Central memory CD8-positive, alpha-beta T cell (primary cell): ENCODE measurements at regions not wholly inside any gene's neighbourhood (a gene's known extent, or its start where the extent isn't known, plus 50 kb on each side); places are given as distances from the start of the nearest gene placed in this dataset.

Source experiments
- ATAC-seq: fragments of 150-1000 bp; cut with Tn5 transposase; replicated peaks from 2 replicates; pipeline ENCODE4 v1.10.0; 2022; ENCODE audit warnings: mild to moderate bottlenecking, moderate FRiP score, moderate number of reproducible peaks; ENCODE audit not compliant: poor library complexity, severe bottlenecking; ENCODE audit errors: extremely low read depth
- DNase-seq, 2 donors: peaks; one replicate each; pipeline ENCODE4 v3.0.0; 2021; ENCODE audit warnings: low spot score in 2 of 2
- H3K27ac Mint-ChIP-seq: one replicate; pipeline ENCODE4 v1.8.0; 2022; ENCODE audit warnings: low read depth, mild to moderate bottlenecking, moderate library complexity, mixed read lengths
- H3K27me3 Mint-ChIP-seq: one replicate; pipeline ENCODE4 v1.8.0; 2022; ENCODE audit warnings: mixed read lengths
- H3K36me3 Mint-ChIP-seq: one replicate; pipeline ENCODE4 v1.8.0; 2022; ENCODE audit warnings: mild to moderate bottlenecking, moderate library complexity, mixed read lengths; ENCODE audit not compliant: insufficient read depth
- H3K4me1 Mint-ChIP-seq: one replicate; pipeline ENCODE4 v1.8.0; 2022; ENCODE audit warnings: mixed read lengths
- H3K4me3 Mint-ChIP-seq: one replicate; pipeline ENCODE4 v1.8.0; 2022; ENCODE audit warnings: mild to moderate bottlenecking, moderate library complexity, mixed read lengths
- H3K9me3 Mint-ChIP-seq: one replicate; pipeline ENCODE4 v1.8.0; 2022; ENCODE audit warnings: mixed read lengths

DNA sequence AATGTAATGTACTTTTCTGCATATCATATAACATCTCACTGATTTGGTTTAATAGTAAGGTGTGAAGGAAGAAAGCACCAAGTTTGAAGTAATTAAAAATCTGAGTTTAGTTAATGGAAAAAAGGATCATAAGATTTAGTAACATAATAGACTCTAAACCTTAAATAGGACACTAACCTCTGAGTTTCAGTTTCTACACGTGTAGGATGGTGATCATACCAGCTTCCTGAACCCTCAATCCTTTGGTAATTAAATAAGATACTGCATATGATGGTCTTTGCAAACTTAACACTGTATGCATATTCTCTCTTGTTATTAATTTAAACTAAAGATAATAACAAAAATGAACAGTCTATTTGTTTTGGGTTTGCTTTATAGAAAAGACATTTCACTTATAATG is 216.8 kb downstream of the NUP35 start:
- peaks cover 11% of the 10 kb centered on the region for H3K9me3 Mint-ChIP-seq
- DNase-seq, result no peak
- no peak overlapping the region for H3K4me3 Mint-ChIP-seq
- H3K27ac Mint-ChIP-seq, result no peak overlapping the region
- no peaks in the 10 kb centered on the region for H3K27me3 Mint-ChIP-seq
- no peaks in the 10 kb centered on the region for H3K4me1 Mint-ChIP-seq
- ATAC-seq, result no peak
- H3K36me3 Mint-ChIP-seq, result no peaks in the 10 kb centered on the region

DNA sequence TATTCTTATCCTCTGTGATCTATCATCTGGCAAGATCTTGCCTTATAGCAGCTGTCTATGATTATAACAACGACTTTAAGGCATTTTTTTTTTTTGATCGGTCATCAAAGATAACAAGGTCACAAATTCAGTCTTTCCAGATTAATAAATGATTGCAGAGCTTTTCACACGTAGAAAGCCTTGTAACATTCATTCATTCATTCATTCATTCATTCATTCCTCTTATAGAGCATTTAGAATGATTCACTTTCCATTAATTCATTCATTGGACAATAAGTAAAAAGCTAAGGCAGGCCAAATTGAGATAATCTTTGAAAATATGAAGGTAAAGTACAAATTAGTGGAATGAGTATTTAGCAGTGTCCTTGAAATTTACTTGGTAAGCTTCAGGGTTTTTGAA is 223.7 kb downstream of the NUP35 start:
- Mint-ChIP-seq H3K4me3 (no peak overlapping the region), H3K4me1 (no peaks in the 10 kb centered on the region), H3K36me3 (no peaks in the 10 kb centered on the region), H3K9me3 (peaks cover 11% of the 10 kb centered on the region), H3K27me3 (no peaks in the 10 kb centered on the region), H3K27ac (no peak overlapping the region)
- ATAC-seq, result no peak
- no peak for DNase-seq

DNA sequence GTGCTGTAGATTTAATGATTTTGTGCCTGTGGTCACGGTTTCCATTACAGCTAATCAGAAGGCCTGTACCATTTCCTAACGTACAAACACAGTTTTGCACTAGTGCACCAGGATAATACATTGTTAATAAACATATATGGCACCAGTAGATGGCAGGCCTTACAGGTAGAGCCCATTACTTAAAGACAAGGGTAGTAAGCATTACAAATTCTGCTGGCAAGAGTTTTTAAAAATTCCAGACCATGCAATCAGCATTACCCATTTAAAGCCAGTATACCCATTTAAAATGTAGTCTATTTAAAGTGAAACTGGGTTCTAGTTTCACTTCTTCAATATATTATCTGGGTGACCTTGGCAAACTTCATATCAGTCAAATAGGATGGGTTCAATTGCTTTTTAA is 224.2 kb downstream of the NUP35 start:
- DNase-seq, result no peak
- Mint-ChIP-seq H3K27ac (no peak overlapping the region), H3K27me3 (no peaks in the 10 kb centered on the region), H3K36me3 (no peaks in the 10 kb centered on the region), H3K4me1 (no peaks in the 10 kb centered on the region), H3K4me3 (no peak overlapping the region), H3K9me3 (peaks cover 11% of the 10 kb centered on the region)
- ATAC-seq, result no peak

DNA sequence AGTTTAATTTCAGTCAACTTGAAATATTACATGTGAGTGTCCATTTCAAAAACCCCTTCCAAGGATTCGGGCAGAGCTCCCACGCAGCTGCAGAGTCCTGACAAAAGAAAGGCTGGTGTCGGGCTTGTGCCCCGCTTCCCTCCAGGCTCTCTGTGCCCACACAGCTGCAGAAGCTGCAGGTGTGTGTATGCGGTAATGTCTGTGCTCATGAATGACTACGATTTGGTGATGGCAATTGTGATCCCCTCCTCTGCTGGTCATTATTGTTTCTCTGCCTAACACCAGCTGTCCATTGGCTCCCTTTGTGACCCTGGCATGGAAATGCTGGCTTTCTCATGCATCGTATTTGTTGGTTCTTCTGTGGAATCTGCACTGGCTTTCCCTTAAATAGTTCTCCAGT is 224.8 kb downstream of the NUP35 start:
- ATAC-seq (no peak), DNase-seq (no peak)
- no peaks in the 10 kb centered on the region for H3K36me3 Mint-ChIP-seq
- H3K4me1 Mint-ChIP-seq, result no peaks in the 10 kb centered on the region
- H3K27me3 Mint-ChIP-seq, result no peaks in the 10 kb centered on the region
- H3K27ac Mint-ChIP-seq, result no peak overlapping the region
- no peak overlapping the region for H3K4me3 Mint-ChIP-seq
- H3K9me3 Mint-ChIP-seq, result peaks cover 11% of the 10 kb centered on the region

DNA sequence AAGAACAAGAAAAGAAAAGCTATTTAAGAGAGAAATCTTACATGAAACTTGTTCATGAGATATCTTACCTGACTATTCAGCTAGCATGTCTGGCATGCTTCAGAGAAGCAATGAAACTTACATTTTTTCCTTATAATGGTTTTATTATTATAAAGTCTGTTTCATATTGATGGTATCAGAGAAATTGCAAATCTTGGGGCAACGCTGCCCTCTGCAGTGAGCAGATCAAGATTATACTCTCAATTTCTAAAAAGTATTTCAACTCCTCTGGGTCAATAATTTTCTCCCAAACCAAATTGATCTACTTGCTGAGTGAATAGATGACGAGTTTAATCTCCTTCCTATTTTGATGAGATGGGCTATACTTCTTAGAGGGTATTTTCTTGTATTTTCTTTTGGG is 235.6 kb downstream of the NUP35 start:
- Mint-ChIP-seq H3K27me3 (no peaks in the 10 kb centered on the region), H3K27ac (no peak overlapping the region), H3K4me3 (no peak overlapping the region), H3K36me3 (no peaks in the 10 kb centered on the region), H3K9me3 (no peaks in the 10 kb centered on the region), H3K4me1 (no peaks in the 10 kb centered on the region)
- DNase-seq (no peak), ATAC-seq (no peak)

DNA sequence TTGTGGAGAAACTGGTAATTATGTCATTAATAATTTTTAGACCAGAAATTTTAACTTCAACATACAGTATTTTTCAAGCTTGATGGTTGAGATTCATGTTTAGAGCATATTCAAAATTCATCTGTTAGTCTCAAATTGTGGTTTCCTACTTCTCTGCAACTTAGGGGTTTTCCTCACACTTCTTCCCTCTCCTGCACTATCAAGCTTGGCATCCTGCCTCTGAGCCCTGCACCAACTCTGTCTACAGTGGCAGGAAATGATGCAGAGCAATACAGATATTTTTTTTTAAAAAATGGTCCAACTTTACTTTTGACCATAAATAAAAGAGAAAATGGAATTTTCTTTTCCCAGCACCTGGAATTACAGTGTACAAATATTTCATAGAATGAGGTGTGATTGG is 247.3 kb downstream of the NUP35 start:
- Mint-ChIP-seq H3K36me3 (no peaks in the 10 kb centered on the region), H3K9me3 (peaks cover 21% of the 10 kb centered on the region)
- DNase-seq, result no peak

DNA sequence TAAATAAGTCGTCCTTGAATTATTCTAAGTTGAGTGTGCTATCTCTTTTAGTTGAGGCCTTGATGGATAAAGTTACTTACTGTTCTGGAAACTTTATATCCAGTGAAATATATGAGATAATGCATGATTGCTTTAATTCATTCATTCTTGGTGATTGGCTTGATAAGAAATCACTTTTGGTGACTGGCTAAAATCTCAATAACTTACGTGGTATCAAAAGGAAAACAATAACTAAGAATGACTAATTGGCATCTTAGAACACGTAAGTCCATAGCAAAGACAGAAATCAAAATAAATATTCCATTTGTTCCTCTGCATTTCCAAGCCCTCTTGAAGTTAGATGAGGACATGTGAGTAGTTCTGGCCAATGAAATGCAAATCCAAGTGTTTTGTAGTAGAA is 251.6 kb downstream of the NUP35 start:
- no peaks in the 10 kb centered on the region for H3K27me3 Mint-ChIP-seq
- no peak for ATAC-seq
- no peaks in the 10 kb centered on the region for H3K36me3 Mint-ChIP-seq
- no peak overlapping the region for H3K27ac Mint-ChIP-seq
- H3K4me3 Mint-ChIP-seq, result no peak overlapping the region
- peaks cover 6% of the 10 kb centered on the region for H3K9me3 Mint-ChIP-seq
- H3K4me1 Mint-ChIP-seq, result no peaks in the 10 kb centered on the region
- no peak for DNase-seq

More for the DNA sequence above, 247.3 kb downstream of the NUP35 start:
- no peaks in the 10 kb centered on the region for H3K4me1 Mint-ChIP-seq
- no peak for ATAC-seq
- H3K27me3 Mint-ChIP-seq, result no peaks in the 10 kb centered on the region
- no peak overlapping the region for H3K4me3 Mint-ChIP-seq
- no peak overlapping the region for H3K27ac Mint-ChIP-seq

DNA sequence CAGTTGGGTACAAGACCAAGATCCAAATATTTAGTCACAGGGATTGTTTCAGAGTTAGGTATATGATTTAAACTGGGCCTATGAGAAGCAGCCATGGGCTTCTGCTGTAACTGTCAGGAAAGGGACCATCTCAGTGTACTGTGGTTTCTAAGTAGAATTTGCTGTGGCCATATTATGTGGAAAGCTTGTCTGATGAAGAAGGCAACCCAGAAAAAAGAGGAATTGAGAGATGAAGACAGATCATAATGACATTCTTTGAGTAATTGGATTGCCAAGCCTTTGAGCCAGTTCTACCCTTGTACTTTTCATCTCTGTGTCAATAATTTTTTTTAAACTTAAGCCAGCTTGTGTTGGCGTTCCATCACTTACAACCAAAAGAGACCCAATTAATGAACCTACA is 259.6 kb downstream of the NUP35 start:
- peaks cover 8% of the 10 kb centered on the region for H3K9me3 Mint-ChIP-seq
- H3K27ac Mint-ChIP-seq, result no peak overlapping the region
- H3K27me3 Mint-ChIP-seq, result no peaks in the 10 kb centered on the region
- DNase-seq (no peak), ATAC-seq (no peak)
- H3K36me3 Mint-ChIP-seq, result no peaks in the 10 kb centered on the region
- no peak overlapping the region for H3K4me3 Mint-ChIP-seq
- H3K4me1 Mint-ChIP-seq, result no peaks in the 10 kb centered on the region

DNA sequence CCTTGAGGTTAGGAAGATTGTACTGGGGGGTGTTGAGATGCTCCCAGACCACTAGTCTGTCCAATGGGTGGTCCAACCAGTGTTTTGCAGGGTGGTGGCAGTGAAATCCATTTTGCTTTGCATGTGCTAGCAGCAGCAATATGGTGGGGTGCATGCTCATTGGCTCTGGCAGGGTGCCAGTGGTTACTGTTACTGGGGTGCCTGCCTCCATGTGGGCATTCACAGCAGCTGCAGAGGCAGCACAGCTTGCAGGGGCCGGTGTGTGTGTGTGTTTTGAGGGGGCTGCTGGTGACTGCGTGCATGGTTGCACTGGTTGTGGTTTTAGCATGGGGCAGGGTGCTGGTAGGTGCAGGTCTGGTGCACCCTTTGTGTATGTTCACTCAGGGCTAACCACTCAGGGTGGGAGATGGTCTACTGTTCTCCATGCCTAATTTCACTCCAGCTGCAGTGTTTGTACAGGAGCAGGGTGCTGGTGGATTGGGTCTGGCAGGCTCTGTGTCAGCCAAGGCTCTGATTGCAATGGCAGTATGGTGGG is 265.4 kb downstream of the NUP35 start:
- H3K4me1 Mint-ChIP-seq, result no peaks in the 10 kb centered on the region
- ATAC-seq (no peak), DNase-seq (no peak)
- no peak overlapping the region for H3K4me3 Mint-ChIP-seq
- H3K9me3 Mint-ChIP-seq, result peaks cover 33% of the 10 kb centered on the region
- no peak overlapping the region for H3K27ac Mint-ChIP-seq
- H3K36me3 Mint-ChIP-seq, result no peaks in the 10 kb centered on the region
- H3K27me3 Mint-ChIP-seq, result no peaks in the 10 kb centered on the region

DNA sequence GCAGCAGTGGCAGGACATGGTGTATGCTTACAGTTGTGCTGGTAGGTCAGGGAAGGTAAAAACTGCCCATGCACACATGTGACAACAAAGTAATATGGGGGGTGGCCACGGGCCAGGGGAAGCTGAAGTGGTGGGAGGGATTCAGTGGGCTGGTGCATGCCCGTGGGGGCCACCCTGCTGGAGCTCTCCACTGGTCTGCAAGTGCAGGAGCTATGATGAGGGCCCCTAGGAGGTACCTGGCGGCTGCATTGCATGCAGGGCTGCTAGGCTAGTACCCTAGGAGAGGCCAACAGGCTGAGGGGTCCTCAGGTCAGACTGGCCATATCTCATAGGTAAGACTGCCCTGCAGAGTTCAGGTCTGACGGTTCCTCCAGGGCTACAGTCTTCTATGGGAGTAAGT is 265.9 kb downstream of the NUP35 start:
- no peak for ATAC-seq
- Mint-ChIP-seq H3K36me3 (no peaks in the 10 kb centered on the region), H3K27ac (no peak overlapping the region), H3K4me3 (no peak overlapping the region), H3K9me3 (peaks cover 37% of the 10 kb centered on the region), H3K27me3 (no peaks in the 10 kb centered on the region), H3K4me1 (no peaks in the 10 kb centered on the region)
- no peak for DNase-seq

DNA sequence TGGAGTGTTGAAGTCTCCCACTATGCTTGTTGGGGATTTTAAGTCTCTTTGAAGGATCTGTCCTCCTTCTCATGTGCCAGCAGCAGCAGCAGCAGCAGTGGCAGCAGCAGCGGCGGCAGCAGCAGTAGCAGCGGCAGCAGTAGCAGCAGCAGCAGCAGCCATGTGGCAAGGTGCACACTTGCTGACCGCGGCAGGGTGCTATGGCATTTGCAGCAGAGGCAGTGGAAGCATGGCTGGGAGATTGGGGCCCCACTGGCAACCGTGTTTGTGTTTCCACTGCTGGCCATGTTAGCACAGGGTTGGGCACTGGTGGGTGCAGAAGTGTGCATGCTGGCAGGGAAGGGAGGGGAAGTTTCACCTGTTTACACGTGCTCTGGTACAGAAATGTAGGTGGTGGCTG is 280.1 kb downstream of the NUP35 start:
- no peaks in the 10 kb centered on the region for H3K36me3 Mint-ChIP-seq
- H3K27me3 Mint-ChIP-seq, result no peaks in the 10 kb centered on the region
- H3K4me1 Mint-ChIP-seq, result no peaks in the 10 kb centered on the region
- ATAC-seq (no peak), DNase-seq (no peak)
- no peak overlapping the region for H3K27ac Mint-ChIP-seq
- H3K9me3 Mint-ChIP-seq, result peaks cover 28% of the 10 kb centered on the region
- H3K4me3 Mint-ChIP-seq, result no peak overlapping the region

DNA sequence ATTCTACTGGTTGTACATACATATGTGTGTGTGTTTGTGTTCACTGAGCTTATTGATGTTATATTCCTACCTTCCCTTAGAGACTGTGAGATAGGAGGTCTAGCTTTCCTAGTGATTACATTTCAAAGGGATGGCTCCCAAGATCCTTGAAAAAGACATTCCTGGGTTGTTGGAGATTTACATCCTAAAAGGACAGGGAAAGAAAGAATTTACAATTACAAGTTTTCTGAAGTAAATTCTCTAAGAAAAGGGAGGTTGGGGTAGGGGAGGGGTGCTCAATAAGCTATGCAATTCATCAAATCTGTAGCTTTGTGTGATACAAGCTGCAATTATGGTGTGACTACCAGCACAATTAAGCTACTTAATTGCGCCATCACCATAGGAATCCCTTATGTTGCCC is 284.3 kb downstream of the NUP35 start:
- H3K36me3 Mint-ChIP-seq, result no peaks in the 10 kb centered on the region

DNA sequence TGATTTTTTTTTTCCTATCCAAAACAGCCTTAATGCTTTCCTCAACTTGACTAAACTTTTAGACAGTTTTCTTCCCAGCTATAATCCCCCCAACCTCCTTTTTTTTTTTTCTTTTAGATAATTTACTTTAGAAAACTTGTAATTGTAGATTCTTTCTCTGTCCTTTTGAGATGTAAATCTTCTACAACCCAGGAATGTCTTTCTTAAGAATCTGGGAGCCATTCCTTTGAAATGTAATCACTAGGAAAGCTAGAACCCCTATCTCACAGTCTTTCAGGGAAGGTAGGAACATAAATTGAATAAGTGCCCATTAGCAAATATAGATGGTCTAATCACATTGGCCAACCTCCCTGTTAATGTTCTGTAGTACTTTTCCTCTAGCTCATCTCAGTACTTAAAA is 285.4 kb downstream of the NUP35 start:
- ATAC-seq, result no peak
- Mint-ChIP-seq H3K27ac (no peak overlapping the region), H3K9me3 (peaks cover 22% of the 10 kb centered on the region)

More for the DNA sequence above, 284.3 kb downstream of the NUP35 start:
- H3K4me1 Mint-ChIP-seq, result no peaks in the 10 kb centered on the region
- peaks cover 33% of the 10 kb centered on the region for H3K9me3 Mint-ChIP-seq
- DNase-seq, result no peak
- no peak overlapping the region for H3K27ac Mint-ChIP-seq
- ATAC-seq, result no peak
- H3K27me3 Mint-ChIP-seq, result no peaks in the 10 kb centered on the region
- no peak overlapping the region for H3K4me3 Mint-ChIP-seq

DNA sequence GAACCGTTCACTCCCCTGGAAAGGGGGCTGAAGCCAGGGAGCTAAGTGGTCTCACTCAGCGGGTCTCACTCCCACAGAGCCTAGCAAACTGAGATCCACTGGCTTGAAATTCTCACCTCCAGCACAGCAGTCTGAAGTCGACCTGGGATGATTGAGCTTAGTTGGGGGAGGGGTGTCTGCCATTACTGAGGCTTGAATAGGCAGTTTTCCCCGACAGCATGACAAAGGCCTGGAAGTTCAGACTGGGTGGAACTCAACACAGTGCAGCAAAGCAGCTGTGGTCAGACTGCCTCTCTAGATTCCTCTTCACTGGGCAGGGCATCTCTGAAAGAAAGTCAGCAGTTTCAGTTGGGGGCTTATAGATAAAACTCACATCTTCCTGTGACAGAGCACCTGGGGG is 292.5 kb downstream of the NUP35 start:
- Mint-ChIP-seq H3K4me3 (no peak overlapping the region), H3K9me3 (peaks cover 12% of the 10 kb centered on the region), H3K4me1 (no peaks in the 10 kb centered on the region), H3K27me3 (no peaks in the 10 kb centered on the region), H3K27ac (no peak overlapping the region), H3K36me3 (peaks cover 1% of the 10 kb centered on the region)
- ATAC-seq, result no peak
- DNase-seq, result no peak

More for the DNA sequence above, 285.4 kb downstream of the NUP35 start:
- H3K4me3 Mint-ChIP-seq, result no peak overlapping the region
- no peaks in the 10 kb centered on the region for H3K27me3 Mint-ChIP-seq
- no peaks in the 10 kb centered on the region for H3K4me1 Mint-ChIP-seq
- no peak for DNase-seq
- H3K36me3 Mint-ChIP-seq, result no peaks in the 10 kb centered on the region
